Loucy (cell line): ENCODE measurements at regions not wholly inside any gene's neighbourhood (a gene's known extent, or its start where the extent isn't known, plus 50 kb on each side); places are given as distances from the start of the nearest gene placed in this dataset.

Experiments used
- H2AFZ ChIP-seq: fragments of 200-600 bp; sonication (generic); 2 replicates; pipeline ENCODE4 v1.6.0; 2016; ENCODE audit warnings: antibody characterized with exemption, mild to moderate bottlenecking, low read length, moderate library complexity
- H3F3A ChIP-seq: fragments of 200-600 bp; 2 replicates; pipeline ENCODE4 v1.6.0; 2016; ENCODE audit warnings: antibody characterized with exemption, low read depth, mild to moderate bottlenecking
- H3K27me3 ChIP-seq: fragments of 200-600 bp; sonication (generic); 2 replicates; pipeline ENCODE4 v1.6.1; 2014; ENCODE audit warnings: low read length, mild to moderate bottlenecking; ENCODE audit not compliant: insufficient read depth, poor library complexity, severe bottlenecking
- H3K36me3 ChIP-seq: fragments of 200-600 bp; sonication (generic); 2 replicates; pipeline ENCODE4 v1.6.1; 2016; ENCODE audit warnings: low read length; ENCODE audit not compliant: insufficient read depth
- H3K4me1 ChIP-seq: fragments of 200-600 bp; sonication (generic); 2 replicates; pipeline ENCODE4 v1.5.1; 2014; ENCODE audit warnings: low read length, mild to moderate bottlenecking; ENCODE audit not compliant: insufficient read depth, poor library complexity, severe bottlenecking
- H3K4me2 ChIP-seq: fragments of 200-600 bp; sonication (generic); 2 replicates; pipeline ENCODE4 v1.6.0; 2014; ENCODE audit warnings: antibody characterized with exemption, low read length, low read depth, mild to moderate bottlenecking; ENCODE audit not compliant: poor library complexity, severe bottlenecking
- H3K4me3 ChIP-seq: fragments of 200-600 bp; sonication (generic); 2 replicates; pipeline ENCODE4 v1.5.1; 2014; ENCODE audit warnings: low read length, mild to moderate bottlenecking, mixed read lengths; ENCODE audit not compliant: poor library complexity, severe bottlenecking
- H3K79me2 ChIP-seq: fragments of 200-600 bp; sonication (generic); 2 replicates; pipeline ENCODE4 v1.6.1; 2014; ENCODE audit warnings: low read length; ENCODE audit not compliant: insufficient read depth
- H3K9ac ChIP-seq: fragments of 200-600 bp; sonication (generic); 2 replicates; pipeline ENCODE4 v1.6.0; 2014; ENCODE audit warnings: mild to moderate bottlenecking, low read depth, low read length, moderate library complexity; ENCODE audit not compliant: poor library complexity, severe bottlenecking
- H3K9me2 ChIP-seq: fragments of 200-600 bp; sonication (generic); replicated peaks from 2 replicates; pipeline ENCODE4 v1.6.1; 2016; ENCODE audit warnings: low read depth, low read length, mixed read lengths
- H3K9me3 ChIP-seq: fragments of 200-600 bp; sonication (generic); 2 replicates; pipeline ENCODE4 v1.6.1; 2014; ENCODE audit warnings: mild to moderate bottlenecking, antibody characterized with exemption, low read length, low read depth; ENCODE audit not compliant: insufficient read depth
- H4K20me1 ChIP-seq: fragments of 200-600 bp; sonication (generic); 2 replicates; pipeline ENCODE4 v1.6.0; 2014; ENCODE audit warnings: antibody characterized with exemption, low read length, mild to moderate bottlenecking; ENCODE audit not compliant: insufficient read depth, poor library complexity, severe bottlenecking
- EZH2phosphoT487 ChIP-seq: fragments of 200-600 bp; IDR thresholded peaks from 2 replicates; pipeline ENCODE4 v1.6.1; 2018; ENCODE audit warnings: antibody characterized with exemption, mild to moderate bottlenecking, moderate library complexity, borderline replicate concordance
- TF ChIP-seq, protein P1 (sequence below): fragments of 200-600 bp; sonication (generic); conservative IDR thresholded peaks from 2 replicates; pipeline ENCODE4 v1.5.1; 2014; ENCODE audit warnings: mild to moderate bottlenecking, antibody characterized with exemption, low read length

DNA sequence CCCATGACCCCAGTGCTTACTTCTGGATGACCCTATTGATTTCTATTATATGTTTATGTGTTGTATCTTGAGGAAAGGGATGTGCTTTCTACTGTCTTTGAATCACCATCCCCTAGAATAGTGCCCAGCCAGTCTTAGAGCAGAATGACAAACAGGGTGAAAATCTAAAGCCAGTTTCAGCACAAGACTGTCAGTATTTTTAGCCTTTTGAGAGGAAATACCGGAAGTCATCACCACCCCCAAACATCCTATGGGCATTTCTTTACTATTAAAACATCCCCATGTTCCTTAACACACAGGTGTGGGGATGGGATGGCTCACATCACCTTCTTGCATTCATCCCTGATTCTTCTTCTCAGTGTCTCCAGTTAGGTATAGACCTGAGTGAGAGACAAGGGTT is 52.1 kb upstream of the UBE2L5 start:
- Histone ChIP-seq H3K27me3 (no peaks in the 10 kb centered on the region), H4K20me1 (peaks cover 19% of the 10 kb centered on the region), H3K9me3 (no peaks in the 10 kb centered on the region), H3F3A (peaks cover 18% of the 10 kb centered on the region), H3K9ac (peak overlapping the region; percentile 94), H2AFZ (no peak overlapping the region), H3K9me2 (no peaks in the 10 kb centered on the region), H3K36me3 (peaks cover 46% of the 10 kb centered on the region; the same call in 1 of the 2 replicates), H3K4me3 (peak overlapping the region; percentile 87), H3K79me2 (peaks cover 88% of the 10 kb centered on the region), H3K4me1 (peaks cover 71% of the 10 kb centered on the region), H3K4me2 (peak overlapping the region; percentile 87)
- TF ChIP-seq, protein P1, sequence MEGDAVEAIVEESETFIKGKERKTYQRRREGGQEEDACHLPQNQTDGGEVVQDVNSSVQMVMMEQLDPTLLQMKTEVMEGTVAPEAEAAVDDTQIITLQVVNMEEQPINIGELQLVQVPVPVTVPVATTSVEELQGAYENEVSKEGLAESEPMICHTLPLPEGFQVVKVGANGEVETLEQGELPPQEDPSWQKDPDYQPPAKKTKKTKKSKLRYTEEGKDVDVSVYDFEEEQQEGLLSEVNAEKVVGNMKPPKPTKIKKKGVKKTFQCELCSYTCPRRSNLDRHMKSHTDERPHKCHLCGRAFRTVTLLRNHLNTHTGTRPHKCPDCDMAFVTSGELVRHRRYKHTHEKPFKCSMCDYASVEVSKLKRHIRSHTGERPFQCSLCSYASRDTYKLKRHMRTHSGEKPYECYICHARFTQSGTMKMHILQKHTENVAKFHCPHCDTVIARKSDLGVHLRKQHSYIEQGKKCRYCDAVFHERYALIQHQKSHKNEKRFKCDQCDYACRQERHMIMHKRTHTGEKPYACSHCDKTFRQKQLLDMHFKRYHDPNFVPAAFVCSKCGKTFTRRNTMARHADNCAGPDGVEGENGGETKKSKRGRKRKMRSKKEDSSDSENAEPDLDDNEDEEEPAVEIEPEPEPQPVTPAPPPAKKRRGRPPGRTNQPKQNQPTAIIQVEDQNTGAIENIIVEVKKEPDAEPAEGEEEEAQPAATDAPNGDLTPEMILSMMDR: no peak
- no peak for TF ChIP-seq EZH2phosphoT487

DNA sequence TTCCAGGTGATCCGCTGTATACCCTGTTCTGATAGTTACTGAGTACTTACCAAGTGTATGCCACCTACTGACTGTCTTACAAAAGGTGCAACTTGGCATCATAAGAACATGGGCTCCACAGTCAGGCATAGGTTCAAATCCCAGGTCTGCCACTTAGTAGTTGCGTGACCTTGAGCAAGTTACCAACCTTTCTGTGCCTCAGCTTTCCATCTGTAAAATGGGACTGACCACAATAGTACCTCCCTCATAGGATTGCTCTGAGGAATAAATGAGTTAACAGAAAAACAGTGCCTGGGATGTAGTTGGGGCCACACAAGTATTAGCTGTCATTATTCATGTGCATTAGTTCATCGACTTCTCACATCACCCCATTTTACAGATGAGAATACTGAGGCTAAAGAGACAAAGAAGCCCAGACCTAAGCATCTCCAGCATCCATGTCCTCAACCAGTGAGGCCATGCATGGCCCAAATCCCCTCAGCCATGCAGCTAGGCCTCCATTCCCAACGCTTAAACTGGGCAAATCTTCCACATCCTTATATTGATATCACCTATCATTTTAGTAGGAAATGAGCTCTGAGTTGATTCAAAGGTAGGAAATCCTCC is 51.3 kb upstream of the UBE2L5 start:
- H3K4me3 ChIP-seq: peak overlapping the region; percentile 87
- H4K20me1 ChIP-seq: peaks cover 12% of the 10 kb centered on the region
- H3K4me1 ChIP-seq: peaks cover 68% of the 10 kb centered on the region
- H3K9me2 ChIP-seq: no peaks in the 10 kb centered on the region
- H3K27me3 ChIP-seq: no peaks in the 10 kb centered on the region
- peaks cover 88% of the 10 kb centered on the region for H3K79me2 ChIP-seq
- H3K9ac ChIP-seq: peak overlapping the region; percentile 94
- no peak for TF ChIP-seq EZH2phosphoT487
- TF ChIP-seq, protein P1: no peak
- no peak overlapping the region for H2AFZ ChIP-seq
- peaks cover 37% of the 10 kb centered on the region; the same call in 1 of the 2 replicates for H3K36me3 ChIP-seq
- peaks cover 19% of the 10 kb centered on the region for H3F3A ChIP-seq
- no peaks in the 10 kb centered on the region for H3K9me3 ChIP-seq
- H3K4me2 ChIP-seq: peak overlapping the region; percentile 87

DNA sequence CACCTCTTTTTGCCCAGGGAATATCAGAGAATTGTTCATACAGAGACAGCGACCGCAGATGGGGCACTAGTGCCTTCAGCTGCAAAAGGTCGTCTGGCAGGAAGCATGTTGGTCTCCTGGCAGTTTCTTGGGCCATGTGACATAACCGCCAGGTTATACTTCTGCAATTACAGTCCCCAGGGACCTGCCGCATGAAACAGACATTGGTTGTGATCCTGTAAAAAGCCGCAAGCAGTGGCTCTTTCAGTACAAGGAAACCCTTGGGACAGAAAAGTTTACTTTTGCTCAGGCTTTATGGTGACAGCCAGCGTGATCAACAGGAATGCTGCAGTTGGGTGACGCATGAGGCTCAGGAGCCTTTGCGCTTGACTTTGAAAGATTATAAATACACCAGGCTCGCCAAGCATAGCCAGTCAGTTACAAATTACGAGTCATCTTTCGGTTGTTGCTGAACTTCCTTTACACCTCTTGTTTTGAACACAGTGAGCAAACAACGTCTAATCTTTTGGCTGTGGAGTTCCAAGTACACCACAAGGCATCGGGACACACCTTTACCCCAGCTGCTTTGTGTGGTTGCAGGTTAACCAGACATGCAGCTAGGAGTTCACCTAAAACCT is 50.5 kb upstream of the UBE2L5 start:
- Histone ChIP-seq H3K9me3 (no peaks in the 10 kb centered on the region), H3K9me2 (no peaks in the 10 kb centered on the region), H3K27me3 (no peaks in the 10 kb centered on the region), H2AFZ (no peak overlapping the region), H3K4me2 (peak overlapping the region; percentile 87), H3K4me3 (peak overlapping the region; percentile 87), H3F3A (peaks cover 25% of the 10 kb centered on the region), H3K36me3 (peaks cover 30% of the 10 kb centered on the region; the same call in 1 of the 2 replicates), H3K4me1 (peaks cover 67% of the 10 kb centered on the region), H4K20me1 (peaks cover 10% of the 10 kb centered on the region), H3K79me2 (peaks cover 85% of the 10 kb centered on the region), H3K9ac (peak overlapping the region; percentile 94)
- TF ChIP-seq EZH2phosphoT487: no peak
- TF ChIP-seq, protein P1: no peak
